AG09319 (cell line): ENCODE measurements at regions not wholly inside any gene's neighbourhood (a gene's known extent, or its start where the extent isn't known, plus 50 kb on each side); places are given as distances from the start of the nearest gene placed in this dataset.

Experiments
- DNase-seq: peaks from one replicate; pipeline ENCODE4 v3.0.0-alpha.2; 2010; ENCODE audit warnings: low read depth; ENCODE audit errors: extremely low read depth
- CTCF ChIP-seq: IDR thresholded peaks from 2 replicates; pipeline ENCODE4 v1.5.1; 2011; ENCODE audit warnings: low read depth, mild to moderate bottlenecking, inconsistent platforms, low read length, moderate library complexity

- no peak for DNase-seq
- TF ChIP-seq CTCF, result no peak
Observed at GRCh38 chr1:14300991-14301703, 297.3 kb upstream of the KAZN start.

GRCh38 chr1:14301704-14302024 is 296.8 kb upstream of the KAZN start:
- no peak for DNase-seq
- TF ChIP-seq CTCF, result no peak

GRCh38 chr1:14302025-14302424 is 296.5 kb upstream of the KAZN start:
- no peak for DNase-seq
- TF ChIP-seq CTCF, result no peak

- no peak for DNase-seq
- no peak for TF ChIP-seq CTCF
Observed at GRCh38 chr1:14303011-14303410, 295.5 kb upstream of the KAZN start.

- DNase-seq, result peak; percentile 37
- TF ChIP-seq CTCF, result no peak
Observed at GRCh38 chr1:14304381-14304865, 294.1 kb upstream of the KAZN start.

- TF ChIP-seq CTCF, result no peak
Observed at GRCh38 chr1:14308460-14308859, 290.0 kb upstream of the KAZN start.

GRCh38 chr1:14309984-14310383 is 288.5 kb upstream of the KAZN start:
- no peak for TF ChIP-seq CTCF
- no peak for DNase-seq

More at GRCh38 chr1:14308460-14308859, 290.0 kb upstream of the KAZN start:
- DNase-seq, result no peak
